Head of caudate nucleus (tissue), 42 donors: ENCODE measurements at regions not wholly inside any gene's neighbourhood (a gene's known extent, or its start where the extent isn't known, plus 50 kb on each side); places are given as distances from the start of the nearest gene placed in this dataset.
"Not testable (repeated sequence)": the region's sequence is repeated elsewhere in the genome, so short reads cannot be mapped to it uniquely, and the experiment has no call there.

Source experiments
- DNase-seq, 42 donors: peaks; one replicate each; pipeline versions ENCODE4 v3.0.0 to v3.0.0-alpha.2; 2020 to 2021; ENCODE audit warnings: mixed read lengths in 7 of 42
- intact Hi-C: fragments of 100-400 bp; cut with DNase I; formaldehyde crosslinking; loops from one replicate; pipeline ENCODE4 v1.15.0; 2022

DNA sequence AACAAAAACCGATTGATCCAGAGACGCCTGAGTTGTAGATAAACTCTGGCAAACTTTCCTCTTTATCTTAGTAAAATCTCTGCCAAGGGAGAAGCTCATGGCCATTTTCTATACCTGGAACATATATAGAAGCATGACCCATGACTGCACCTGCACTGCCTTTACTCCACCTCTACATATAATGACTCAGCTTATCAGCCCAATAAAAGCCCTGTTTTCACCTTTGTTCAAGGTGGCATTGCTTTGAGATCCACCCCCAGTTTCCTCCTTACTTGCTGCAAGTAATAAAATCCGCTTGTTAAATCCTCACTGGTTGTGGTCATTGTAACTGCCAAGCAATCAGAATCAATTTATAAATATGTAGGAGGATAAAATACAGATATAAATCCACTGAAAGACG lies 1280.4 kb downstream of the NSUN3 start:
- DNase-seq = no peak
- intact Hi-C loops = no loop called here

DNA sequence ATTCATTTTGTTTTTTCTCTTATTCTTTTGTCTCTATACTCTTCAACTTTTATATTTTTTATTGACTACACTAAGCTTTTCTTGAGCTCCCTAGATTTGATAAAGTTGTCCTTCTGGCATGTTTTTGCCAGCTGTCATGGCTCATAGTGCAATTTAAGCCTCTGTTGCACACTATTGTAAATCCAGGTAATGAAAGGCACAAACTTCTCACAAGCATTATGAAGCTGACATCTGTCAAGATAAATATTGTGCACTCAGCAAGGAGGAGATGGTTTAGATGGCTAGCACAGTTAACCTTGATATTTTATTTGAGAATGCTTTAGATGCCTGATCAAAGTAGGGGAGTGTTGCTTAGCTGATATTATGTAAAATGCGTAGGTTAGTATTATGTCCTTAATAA lies 1280.9 kb downstream of the NSUN3 start:
- DNase-seq = no peak
- intact Hi-C loops = no loop called here

DNA sequence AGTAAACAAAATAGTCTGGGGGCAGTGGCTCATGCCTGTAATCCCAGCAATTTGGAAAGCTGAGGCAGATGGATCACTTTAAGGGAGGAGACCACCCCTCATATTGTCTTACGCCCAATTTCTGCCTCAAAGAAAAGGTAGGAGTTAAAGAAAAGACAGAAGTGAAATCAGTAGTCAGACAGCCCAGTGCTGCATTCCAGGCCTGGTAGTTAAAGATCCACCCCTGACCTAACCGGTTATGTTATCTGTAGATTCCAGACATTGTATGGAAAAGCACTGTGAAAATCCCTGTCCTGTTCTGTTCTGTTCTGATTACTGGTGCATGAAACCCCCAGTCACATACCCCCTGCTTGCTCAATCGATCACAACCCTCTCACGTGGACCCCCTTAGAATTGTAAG lies 1285.1 kb downstream of the NSUN3 start:
- DNase-seq, intact Hi-C loops: not testable (repeated sequence)

DNA sequence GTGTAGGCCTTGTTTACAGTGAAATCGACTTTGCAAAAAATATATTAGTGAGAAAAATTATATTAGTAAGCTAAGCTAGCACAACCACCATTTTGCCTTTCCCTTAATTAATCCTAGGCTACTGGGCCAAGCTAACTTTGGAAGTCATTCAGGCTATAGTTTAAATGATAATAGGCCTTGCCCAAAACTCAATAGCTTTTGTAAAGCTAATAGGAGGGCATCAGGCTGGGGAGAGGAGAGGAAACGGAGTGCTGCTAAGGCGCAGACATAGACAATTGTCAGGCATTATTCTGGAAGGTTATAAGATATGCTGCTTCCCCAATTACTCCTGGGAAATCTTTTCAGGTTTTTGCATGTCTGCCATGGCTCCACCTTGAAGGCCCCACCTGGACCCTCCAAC lies 1286.0 kb downstream of the NSUN3 start:
- DNase-seq = no peak
- intact Hi-C loops = no loop called here

DNA sequence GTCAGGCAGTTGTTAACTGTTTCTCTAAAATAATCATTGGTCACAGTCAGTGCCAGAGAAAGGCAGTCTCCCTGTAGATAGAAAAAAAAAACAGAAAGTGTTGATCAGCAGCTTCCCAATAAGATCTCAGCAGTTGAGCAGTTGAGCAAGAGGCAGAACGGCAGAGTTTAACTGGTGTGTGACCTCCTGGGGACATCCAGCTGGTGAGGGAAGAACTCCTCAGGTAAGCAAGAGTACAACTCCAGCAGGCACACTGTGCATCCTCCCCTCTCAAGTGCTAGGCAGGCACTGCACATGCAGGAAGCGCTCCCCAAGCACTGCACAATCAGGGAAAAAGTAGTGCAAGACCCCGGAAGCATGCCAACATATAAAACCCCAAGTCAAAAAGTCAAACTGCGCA lies 1287.2 kb downstream of the NSUN3 start:
- DNase-seq = no peak
- intact Hi-C loops = no loop called here

DNA sequence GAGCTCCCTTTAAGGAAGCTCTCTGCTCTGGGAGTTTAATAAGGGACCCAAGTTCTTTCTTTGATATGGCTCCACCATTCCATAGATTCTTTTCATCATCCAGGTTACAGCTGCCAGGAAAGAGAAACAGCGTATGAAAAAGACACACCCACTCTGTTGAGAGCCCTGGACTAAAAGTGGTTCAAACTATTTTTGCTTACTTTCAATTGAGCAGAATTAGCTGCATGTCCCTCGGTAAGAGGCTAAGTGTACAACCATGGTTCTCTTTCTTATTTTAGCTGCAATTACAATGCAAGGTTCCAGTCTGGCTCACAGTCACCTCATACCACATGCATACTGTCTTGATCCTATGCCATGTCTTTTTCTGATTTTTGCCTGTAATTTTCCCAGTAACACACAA lies 1288.3 kb downstream of the NSUN3 start:
- DNase-seq = no peak
- intact Hi-C loops = no loop called here

DNA sequence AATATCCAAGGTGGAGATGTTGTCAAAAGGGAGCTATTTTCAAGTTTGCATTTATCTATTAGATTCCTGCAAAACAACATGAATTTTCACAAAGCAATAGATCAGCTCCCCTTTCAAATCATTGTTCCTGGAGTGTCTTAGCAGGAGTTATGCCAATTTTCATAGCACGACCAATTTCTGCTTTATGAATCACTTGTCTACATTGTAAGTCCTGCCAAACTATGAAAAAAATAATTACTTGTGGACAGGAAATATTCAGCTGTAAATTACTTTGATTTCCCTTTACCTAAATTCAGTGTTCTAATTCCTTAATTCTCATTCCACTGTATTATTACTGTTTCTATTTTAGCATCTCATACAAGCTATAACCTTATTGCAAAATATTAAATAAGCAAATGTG lies 1289.6 kb downstream of the NSUN3 start:
- DNase-seq = no peak

DNA sequence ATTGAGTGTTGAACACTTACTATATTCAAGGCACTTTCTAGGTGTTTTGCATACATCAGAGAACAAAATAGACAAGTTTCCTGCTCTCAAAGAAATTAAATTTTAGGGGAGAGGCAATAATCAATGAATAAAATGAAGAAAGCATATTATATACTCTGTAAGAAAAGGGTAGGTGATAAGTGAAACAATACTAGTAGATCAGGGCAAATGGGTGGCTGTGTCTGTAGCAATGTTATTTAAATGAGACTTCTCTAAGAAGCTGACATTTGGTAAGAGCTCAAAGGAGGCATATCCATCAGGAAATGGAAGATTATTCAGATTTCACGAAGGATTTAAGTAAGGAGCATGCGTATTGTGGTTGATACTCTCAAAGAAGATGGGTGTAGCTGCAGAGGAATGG lies 1291.6 kb downstream of the NSUN3 start:
- intact Hi-C loops = no loop called here
- DNase-seq = no peak

More for the DNA sequence above, 1289.6 kb downstream of the NSUN3 start:
- intact Hi-C loops = no loop called here

DNA sequence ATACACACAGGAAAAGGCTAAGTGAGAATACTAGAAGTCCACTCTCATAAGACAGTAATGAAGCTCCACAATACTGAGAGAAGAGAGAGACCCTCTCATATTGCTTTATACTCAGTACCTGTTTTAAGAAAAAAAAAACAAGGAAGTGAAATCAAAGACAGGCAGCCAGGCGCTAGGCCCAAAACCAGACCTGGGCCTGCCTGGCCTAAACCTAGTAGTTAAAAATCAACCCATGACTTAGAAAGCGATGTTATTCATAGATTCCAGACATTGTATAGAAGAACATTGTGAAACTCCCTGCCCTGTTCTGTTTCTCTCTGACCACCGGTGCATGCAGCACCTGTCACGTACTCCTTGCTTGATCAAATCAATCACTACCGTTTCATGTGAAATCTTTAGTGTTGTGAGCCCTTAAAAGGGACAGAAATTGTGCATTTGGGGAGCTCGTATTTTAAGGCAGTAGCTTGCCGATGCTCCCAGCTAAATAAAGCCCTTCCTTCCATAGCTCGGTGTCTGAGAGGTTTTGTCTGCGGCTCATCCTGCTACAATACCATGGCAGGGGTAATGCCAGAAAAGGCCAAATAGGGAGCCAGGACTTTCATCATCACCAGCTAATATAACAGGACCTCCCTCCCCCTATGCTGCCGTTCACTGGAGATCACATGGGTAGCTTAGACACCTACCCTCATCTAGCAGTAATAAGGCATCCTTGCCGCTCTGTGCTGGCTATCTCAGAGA lies 1294.1 kb downstream of the NSUN3 start:
- intact Hi-C loops = no loop called here
- DNase-seq = no peak

DNA sequence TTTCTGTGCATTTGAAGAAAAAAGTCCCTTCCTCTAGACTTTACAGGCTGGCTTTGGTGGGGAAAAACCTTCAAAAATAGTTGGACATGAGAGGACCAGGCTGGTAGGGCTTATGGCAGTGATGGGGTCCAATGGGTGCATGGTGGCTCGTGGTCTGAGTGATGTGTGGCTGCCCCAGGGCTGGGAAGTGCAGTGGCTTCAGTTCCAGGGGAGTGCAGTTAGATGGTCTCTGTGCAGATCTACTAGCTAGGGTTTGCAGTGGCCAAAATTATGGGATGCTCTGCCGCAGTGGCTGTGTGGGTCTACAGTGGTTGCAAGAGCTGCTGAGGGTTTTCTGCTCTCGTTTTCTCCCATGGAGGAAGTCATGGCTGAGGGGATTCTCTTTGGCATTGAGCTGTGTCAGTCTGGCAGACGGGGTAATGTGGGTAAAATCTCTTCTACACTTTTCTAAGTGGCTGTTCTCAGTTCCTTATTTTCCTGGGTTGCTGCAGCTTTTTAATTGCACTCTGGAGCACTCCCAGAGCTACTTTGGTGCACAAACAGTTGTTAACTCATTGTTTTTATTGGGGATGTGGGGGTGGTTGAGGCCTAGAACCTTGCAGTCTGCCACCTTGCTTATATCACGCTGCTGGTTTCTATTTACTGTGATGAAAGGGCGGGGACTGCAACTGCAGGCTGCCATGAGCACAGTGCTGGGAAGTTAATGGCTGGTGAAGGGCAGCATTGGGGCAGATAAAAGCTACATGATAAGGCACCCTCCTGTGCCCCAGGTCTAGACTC lies 1324.6 kb downstream of the NSUN3 start:
- intact Hi-C loops = no loop called here
- DNase-seq = no peak

DNA sequence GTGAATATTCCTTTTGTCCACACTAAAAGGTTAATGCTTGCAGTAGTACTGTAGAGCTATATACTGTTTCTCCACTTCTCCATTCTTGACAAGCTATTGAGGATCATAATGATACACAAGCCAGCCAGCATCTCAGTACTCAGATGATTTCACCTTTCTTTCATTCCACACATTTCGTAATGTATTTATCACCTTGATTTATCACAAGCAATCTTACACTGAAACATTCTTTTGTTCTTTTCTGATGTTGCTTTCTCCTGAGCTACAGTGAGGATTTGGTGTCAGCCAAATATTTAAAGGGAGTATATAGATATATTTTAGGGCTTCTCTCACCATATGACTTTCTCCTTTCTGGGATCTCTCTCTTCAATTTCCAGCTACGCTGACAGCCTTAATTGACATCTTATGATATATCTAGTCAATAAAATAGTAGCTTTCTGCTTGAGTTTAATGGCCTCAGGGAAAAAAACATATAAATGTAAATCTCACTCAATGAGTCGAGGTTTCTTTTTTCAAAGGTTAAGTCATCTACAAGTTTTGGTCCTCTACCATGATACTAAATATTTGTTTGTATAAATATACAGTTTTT lies 1327.0 kb downstream of the NSUN3 start:
- DNase-seq = no peak
- intact Hi-C loops = no loop called here

DNA sequence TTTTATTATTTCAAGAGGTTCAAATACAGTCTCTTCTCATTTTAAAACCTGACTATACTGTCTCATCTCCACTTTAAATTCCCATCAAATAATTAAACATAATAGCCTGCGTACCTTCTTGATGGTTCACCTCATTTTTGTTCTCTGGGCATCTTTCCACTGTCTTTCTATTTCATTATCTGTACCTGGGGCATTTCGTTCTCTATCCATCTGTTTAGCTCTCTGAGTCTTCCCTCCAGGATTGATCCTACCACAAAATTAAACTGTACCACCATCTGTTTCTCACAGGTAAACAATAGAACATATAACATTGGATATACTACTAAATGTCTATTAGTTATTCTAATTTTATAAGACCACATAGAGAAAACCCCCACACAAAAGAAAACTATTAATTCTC lies 1331.4 kb downstream of the NSUN3 start:
- intact Hi-C loops = no loop called here
- DNase-seq = no peak

DNA sequence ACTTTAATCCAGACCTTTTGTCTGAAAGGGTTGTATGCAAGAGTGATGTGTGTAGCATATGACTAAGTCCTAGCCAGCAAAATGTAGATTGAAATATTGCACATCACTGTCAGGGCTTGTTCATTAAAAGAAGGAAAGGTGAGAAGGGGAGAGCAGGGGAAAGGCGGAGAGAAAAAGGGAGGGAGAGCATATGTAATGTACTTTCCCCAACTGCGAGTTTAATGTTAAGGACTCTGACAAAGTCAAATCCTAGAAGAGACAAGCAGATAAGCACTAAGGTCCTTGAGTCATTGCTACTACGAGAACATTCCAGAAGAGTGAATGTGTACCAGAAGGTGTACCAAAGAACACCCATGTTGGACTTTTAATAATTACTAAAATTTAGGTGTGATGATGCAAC lies 1336.7 kb downstream of the NSUN3 start:
- DNase-seq = no peak
- intact Hi-C loops = no loop called here

DNA sequence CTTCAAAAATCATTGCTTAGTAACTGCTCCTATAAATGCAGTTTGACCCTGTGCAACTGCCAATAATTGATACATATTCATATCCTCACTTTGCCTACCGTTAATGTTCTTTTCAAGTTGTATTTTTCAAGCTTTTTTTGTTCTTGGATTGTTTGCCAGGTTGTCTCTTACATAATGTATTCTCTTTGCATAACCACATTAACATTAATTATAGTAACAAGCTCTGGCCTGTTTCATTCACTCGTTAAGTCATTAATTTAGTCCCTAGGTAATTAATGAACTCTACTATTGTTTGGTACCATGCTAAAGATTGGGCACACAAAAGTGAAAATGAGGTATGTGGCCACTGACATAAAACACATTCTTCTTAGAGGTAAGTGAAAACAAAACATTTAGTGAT lies 1338.8 kb downstream of the NSUN3 start:
- intact Hi-C loops = no loop called here
- DNase-seq = no peak

DNA sequence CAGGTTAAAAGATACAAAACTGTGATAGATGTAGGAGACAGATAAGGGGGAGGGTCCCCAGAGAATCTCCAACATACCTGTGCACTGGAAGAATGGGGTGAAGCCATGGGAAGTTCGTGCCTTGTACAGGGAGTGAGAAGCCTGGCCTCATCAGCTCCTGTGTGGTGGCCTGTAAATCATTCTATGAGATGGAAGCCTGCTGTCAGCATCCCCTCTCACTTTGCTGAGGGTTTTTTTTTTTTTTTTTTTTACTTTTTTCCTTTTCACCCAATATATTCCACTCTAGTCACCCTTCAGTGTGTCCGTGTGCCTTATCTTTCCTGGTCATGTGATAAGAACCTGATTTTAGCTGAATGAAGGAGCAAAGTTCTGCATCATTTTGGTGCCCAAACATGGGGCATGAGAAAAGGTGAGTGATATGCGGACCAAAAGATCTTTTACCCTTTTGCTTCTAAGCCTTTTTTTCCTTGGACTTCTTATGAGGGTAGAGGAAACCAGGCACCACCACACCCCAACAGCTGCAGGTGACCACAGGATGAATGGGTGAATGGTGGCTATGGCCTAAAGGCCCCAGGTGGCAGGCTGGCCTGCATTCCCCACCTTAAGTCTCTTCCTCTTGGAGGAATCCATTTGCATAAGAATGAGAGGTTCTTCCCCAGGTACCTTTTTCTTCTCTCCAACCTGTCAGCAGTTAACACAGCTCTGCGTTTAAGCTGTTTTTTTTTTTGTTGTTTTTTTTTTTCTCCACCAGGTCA lies 1345.0 kb downstream of the NSUN3 start:
- intact Hi-C loops = no loop called here
- DNase-seq = no peak

DNA sequence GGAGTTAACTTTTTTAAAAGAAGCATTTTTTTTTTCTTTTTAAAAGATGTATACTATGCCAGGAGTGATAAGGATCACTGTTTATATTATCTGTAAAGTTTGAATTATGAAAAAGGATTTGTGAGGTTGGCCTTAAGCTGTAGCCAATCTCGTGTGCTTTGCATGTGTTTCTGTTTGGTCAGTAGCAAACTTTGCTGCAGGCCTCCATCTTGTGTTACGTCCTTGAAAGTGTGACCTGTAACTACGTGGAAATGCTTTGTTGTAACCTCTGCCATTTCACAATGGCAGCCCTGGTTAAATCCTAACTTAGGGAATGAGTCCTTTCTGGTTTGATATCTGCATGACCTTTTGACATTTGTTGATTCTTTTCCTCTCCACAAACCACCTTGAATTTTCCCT lies 1345.6 kb downstream of the NSUN3 start:
- no peak for DNase-seq
- intact Hi-C loops = no loop called here

DNA sequence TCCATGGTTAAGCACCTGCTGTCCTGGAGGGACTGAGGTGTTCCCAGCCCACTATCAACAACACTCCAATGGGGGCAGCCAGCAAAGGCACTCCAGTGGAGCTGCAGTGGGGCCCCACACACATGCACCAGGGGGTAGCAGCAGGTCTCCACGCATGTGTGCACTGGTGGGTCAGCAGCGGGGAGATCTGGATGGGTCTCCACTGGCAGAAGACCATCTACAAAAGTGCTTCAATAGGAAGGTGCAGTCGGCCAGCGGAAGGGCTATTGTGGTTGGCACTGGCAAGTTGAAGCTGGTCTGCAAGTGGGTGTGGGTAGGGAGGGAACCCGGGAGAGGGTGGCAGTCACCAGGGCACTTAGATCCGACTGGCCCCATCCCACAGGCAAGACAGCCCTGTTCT lies 1355.4 kb downstream of the NSUN3 start:
- intact Hi-C loops = no loop called here
- no peak for DNase-seq

DNA sequence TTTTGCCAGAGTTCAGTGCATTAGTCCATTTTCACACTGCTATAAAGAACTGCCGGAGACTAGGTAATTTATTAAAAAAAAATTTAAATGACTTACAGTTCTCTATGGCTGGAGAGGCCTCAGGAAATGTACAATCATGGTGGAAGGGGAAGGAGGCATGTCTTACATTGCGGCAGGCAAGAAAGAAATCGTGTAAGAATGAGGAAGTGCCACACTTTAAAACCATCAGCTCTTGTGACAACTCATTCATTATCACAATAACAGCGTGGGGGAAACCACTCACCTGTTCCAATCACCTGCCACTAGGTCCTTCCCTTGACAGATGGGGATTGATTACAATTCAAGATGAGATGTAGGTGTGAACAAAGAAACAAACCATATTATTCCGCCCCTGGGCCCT lies 1361.4 kb downstream of the NSUN3 start:
- no peak for DNase-seq
- intact Hi-C loops = no loop called here

DNA sequence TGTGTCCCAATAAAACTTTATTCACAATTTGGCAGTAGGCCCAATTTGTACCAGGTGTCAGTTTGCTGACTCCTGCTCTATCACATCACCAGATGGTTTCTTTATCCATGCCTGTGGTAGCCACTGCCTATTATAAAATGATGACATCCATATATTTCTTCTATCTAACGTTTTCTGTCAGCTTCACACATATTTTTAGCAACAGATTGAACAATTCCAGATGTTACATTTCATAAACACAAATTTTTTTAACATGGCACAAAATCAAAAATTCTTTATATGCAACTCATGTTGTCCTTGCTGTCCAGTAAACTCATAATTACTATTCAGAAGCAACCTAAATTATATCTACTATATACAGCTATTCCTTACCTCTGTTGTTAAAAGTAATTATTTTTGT lies 1371.6 kb downstream of the NSUN3 start:
- no peak for DNase-seq

DNA sequence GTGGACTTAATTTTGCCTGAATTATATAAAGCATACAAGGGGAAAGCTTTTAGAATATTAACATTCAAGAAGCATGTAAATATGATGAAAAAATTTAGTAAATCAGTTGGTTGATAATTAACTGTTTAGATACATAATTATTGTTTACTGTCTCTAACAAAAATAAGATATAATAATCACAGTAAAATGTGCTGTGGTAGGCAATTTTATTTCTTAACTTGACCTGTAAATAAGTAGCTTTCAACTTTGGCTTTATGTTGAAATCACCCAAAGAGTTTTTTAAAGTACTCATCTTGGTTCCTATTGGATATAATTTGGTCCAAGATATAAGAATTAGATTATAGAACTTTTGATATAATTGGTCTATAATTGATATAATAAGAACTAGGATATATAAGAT lies 1374.5 kb downstream of the NSUN3 start:
- intact Hi-C loops = no loop called here
- no peak for DNase-seq

More for the DNA sequence above, 1371.6 kb downstream of the NSUN3 start:
- intact Hi-C loops = no loop called here
